GM18499 (cell line): ENCODE measurements at regions not wholly inside any gene's neighbourhood (a gene's known extent, or its start where the extent isn't known, plus 50 kb on each side); places are given as distances from the start of the nearest gene placed in this dataset.
"Not testable (repeated sequence)": the region's sequence is repeated elsewhere in the genome, so short reads cannot be mapped to it uniquely, and the experiment has no call there.

Experiments used
- ATAC-seq: cut with Tn5 transposase; IDR thresholded peaks from one replicate; pipeline ENCODE4 v1.9.1; 2021; ENCODE audit warnings: moderate number of reproducible peaks; ENCODE audit not compliant: insufficient read depth, unreplicated experiment

DNA sequence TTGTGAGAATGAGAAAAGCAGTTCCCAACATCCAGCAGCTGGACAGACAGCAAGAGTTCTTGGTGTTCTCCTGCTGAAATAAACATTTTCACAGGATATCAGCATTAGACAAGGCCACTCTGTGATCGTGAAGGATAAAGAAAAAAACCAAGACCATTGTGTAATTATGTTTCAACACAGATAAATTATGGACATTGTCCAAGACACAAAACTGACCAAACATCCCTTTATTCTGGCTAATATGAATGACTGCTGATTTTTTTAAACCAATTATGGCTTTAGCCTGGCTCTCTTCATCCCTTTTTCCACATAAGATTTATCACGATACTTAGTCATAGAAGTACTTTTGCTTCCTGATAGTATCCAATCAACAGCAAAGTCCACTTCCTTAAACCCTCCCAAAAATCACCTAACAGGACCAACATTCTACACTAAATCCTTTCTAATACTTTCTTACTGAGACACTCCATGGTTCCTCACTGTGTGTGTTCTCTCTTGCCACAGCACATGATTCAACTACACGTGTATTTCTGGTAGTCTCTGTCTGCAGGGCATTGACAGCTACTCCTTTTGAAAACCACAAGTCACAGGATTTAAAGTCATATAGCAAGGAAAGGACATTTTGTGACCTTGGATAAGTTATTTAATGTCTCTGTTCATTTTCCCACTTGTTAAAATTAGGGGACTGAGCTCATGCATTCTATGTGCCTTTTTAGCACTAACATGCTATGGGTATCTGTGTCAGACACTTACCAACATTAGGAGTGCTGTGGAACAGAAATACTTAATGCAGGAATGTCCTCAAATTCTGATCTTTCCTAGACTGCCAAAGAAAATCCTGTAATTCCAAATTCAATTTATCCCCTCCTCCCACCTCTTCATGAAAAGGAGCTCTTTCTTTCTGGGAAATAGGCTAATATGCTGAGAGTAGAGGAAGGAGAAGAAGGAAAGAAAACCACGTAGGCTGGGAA lies 137.2 kb upstream of the PGRMC2 start:
- ATAC-seq = no peak

DNA sequence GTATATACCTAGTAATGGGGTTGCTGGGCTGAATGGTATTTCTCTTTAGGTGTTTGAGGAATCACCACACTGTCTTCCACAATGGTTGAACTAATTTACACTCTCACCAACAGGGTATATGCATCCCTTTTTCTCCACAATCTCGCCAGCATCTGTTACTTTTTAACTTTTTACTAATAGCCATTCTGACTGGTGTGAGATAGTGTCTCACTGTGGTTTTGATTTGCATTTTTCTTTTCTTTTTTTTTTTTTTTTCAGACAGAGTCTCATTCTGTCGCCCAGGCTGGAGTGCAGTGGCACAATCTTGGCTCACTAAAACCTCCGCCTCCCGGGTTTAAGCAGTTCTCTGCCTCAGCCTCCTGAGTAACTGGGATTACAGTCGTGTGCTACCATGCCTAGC lies 134.7 kb upstream of the PGRMC2 start:
- not testable (repeated sequence) for ATAC-seq

DNA sequence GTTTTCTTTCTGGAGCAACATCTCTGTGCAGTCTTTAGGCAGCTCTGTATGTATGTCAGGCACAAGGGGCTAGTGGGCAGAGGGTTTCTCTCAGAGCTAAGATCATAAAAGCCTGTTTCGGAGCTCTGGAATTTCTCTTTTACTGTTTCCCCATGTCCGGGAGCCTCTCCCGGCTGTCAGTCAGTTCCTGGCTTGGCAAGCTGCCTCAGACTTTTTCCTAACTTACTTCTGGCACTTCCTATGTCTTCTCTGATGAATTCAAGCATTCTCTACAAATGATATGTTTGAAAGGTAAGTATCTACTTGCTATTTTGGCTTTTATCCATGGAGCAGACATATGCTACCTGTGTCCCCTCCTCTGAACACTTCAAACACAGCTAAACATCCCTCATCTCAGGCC lies 129.3 kb upstream of the PGRMC2 start:
- ATAC-seq = no peak

DNA sequence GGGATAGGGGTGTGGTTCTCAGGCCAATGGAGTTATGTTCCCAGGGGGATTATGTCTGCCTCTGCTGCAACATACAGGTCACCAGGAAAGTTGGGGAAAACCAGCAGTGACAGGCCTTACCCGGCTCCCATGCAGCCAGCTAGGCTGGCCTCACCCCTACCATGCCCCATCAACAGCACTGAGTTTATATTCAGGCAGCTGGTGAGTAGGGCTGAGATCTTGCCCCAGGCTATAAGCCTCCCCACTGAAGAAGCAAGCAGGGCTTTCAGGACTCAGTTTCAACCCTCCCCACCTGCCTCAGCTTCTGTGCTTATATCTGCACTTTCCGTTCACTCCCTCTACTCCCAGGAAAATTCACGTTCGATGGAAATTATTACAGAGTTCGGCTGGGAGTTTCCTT lies 122.4 kb upstream of the PGRMC2 start:
- ATAC-seq = no peak

DNA sequence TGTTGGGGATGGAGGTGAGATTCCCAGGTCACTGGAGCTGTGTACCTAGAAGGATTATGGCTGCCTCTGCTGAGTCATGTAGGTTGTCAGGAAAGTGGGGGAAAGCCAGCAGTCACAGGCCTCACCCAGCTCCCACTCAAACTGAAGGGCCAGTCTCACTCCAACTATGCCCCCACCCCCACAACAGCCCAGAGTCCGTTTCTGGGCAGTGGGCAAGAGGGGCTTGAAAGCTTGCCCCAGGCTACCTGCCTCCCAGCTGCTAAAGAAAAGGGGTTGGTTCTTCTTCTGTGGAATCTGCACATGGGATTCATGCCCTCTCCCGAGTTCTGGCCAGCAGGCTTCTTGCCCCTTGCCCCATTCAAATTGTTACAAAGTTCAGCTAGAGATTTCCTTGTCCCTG lies 116.0 kb upstream of the PGRMC2 start:
- no peak for ATAC-seq

DNA sequence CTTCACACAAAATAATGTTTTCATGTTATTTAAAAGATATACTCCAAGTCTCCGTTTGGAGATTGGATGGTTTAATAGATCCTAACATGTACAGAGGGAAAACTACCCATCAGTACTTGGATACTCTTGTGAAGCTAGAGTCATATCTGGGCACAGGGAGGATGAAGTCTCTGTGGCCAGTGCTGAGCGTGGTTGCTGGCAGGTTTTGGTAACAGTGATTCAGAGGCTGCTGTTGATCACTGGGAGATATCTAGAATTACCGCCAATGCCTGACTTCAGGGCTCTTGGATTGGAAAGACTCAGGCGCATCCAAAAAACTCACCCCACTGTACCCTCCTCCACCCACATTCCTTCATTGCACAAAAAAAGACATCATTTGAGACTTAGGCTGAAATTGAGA lies 107.2 kb upstream of the PGRMC2 start:
- ATAC-seq = no peak

DNA sequence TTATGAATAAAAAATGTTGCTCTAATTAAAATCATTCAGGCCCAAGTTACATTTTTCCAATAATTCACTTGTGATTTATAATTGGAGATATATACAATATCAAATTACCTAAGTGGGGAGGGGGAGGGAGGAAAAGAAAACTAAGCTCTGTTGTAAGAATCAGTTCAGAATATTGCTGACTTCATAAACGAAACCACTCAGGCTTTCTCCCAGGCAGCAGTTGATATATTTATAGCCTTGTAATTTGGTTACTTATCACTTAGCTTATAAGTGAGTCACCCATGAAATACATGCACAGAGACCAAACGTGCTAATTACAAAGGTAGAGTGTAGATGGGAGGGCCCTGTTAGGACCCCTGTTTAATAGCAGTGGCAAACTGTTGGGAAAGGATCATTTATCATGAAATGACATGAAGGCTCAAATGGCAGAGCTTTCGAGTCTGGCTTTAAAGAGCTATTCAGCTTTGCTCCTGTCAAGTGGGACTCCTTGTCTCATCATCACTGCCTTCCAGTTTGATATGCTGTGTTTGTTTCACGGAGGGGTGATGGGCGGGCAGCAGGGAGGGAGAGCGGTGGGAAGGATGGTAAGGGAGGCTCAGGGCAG lies 105.6 kb upstream of the PGRMC2 start:
- no peak for ATAC-seq

DNA sequence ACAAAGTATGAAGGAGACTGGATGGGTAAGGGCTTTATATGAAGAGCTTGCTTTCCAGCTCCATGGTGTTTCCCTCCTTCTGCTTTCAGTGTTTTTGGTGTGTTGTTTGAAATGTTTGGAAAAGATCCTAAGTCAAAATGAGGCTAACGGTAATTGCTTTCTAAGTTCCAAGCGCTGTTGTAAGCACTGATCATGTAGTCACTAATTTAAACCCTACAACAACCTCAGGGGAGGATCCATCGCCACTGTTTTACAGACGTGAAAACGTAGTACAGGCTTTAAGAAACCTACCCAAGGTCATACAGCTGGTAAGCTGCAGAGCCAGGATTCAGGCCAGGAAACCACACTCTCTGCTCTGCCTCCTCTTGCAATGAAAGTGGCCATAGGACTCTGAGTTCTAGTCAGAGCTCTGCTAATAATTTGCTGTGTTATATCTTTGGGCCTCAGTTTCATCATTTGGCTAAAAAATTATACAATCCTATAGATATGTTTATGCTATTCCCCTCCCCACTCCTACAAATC lies 102.9 kb upstream of the PGRMC2 start:
- ATAC-seq = no peak

DNA sequence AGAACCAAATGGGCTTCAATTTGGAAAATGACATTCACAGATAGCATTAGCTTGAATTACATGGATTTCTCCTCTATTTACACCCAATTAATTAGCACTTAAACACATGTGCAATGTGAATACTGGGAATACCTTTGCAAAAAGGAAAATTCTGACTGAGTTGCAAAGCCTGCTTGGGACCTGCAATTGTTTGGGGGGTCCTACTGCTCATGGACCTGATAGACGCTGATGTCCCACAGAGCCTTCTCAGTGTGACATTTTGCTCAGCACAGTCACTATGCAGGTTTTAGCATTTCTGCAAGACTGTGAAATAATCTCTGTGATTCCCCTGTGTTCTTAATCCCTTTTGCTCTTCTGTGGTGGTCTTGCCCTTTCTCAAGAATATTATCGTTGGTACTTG lies 101.2 kb upstream of the PGRMC2 start:
- no peak for ATAC-seq

DNA sequence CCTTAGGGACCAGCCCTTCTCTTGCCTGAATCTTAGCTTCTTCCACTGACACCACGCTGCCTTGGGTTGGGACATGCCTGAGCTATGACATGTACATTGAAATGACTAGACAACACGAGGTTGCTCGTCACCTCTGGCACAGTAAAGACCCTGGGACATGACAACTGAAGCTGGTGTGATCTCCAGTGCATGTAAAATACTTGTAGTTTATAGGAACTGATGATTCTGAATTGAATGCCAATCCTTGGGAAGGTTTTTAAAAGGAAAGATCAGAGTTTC lies 100.7 kb upstream of the PGRMC2 start:
- ATAC-seq = no peak

DNA sequence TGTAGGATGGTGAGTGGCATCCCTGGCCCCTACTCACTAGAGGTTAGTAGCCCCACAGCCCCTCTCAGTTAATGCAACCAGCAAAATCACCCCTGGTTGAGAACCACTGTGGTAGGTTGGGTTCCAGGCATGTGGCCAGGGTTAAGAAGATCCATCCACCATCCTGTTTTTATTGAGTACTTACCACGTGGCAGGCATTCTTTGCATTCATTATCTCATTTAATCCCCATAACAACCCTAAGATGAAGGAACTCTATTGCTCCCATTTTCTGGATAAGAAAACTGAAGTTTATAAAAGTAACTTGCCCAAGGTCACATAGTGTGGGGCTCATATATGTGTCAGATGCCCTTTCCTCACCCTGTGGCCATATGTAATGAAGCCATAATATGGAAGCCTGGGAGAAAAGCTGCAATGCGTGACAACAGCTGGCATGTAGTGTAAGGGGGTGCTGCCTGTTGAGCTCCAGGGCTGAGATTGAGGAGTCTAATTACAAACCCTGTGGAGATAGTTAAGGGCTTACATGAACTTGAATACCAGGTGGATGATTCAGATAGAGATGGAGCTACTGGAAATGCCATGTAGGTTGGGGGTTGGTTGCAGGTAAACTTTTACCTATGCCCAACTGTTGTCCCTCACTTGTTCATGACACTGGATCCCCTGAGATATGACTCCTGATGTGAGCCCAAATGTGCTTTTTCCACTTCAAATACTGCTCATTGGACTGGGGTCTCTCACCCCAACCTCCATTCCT lies 100.2 kb upstream of the PGRMC2 start:
- ATAC-seq = no peak

DNA sequence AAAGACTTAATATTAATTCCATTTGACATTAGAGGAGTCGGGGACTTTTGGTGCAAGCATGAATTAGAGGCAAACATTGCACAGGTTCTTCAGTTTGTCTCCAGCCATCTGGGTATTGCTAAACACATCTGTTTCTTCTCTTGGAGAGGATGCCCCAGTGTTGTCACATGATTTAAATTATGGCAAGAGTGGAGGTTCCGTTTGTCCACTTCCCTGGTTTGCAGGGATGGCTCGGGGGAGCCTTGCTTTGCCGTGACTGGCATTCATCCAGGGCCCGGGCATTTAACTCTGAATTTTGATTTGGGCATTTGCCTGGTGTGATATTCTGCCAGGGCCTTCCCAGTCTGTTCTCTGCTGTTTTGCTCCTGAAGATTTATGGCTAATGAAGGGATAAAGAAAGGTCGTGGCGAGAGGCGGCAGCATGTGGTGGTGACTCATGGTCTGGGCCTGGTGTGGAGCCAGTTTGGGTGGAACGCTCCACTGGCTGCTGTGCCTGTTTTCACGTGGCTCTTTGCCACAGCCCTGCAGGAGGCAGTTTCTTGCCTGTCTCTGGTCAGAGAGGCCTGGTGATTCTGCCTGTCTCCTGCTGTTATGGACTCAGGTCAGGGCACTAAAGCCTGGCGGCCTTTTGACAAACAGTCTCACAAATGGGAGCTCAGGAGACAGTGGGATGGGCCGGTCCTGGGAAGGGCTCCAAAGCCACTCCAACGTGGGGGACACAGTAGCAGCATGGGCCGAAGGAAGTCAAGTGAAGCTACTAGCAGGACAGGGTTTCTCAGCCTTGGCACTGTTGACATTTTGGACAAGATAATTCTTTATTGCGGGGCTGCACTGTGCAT lies 99.4 kb upstream of the PGRMC2 start:
- no peak for ATAC-seq

DNA sequence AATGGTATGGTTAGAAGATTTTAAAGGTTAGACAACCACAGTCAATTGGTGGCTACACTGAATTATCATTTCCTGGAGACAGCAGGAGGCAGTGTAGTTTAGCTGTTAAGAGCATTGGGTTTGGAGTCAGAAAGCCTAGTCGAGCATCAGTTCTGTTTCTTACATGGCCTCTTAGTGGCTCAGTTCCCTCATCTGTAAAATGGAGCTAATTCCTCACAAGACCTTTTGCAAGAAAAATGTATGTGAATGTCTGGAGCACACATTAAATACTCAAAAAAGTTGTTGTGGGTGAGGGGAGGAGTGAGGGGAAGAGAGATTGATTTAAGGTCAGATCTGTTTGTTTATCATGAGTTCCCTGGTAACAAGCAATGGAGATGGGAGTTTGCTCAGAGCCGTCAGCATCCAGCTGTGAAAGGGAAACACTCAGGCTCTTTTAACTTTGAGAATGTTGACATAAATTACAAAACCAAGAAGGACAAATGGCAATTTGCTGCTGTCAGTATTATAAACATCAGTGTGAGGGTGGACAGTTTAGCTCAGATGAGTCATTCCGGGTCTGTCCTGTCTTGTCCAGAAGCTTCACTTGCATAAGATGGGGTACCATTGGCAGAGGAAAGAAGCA lies 98.2 kb upstream of the PGRMC2 start:
- ATAC-seq = no peak

DNA sequence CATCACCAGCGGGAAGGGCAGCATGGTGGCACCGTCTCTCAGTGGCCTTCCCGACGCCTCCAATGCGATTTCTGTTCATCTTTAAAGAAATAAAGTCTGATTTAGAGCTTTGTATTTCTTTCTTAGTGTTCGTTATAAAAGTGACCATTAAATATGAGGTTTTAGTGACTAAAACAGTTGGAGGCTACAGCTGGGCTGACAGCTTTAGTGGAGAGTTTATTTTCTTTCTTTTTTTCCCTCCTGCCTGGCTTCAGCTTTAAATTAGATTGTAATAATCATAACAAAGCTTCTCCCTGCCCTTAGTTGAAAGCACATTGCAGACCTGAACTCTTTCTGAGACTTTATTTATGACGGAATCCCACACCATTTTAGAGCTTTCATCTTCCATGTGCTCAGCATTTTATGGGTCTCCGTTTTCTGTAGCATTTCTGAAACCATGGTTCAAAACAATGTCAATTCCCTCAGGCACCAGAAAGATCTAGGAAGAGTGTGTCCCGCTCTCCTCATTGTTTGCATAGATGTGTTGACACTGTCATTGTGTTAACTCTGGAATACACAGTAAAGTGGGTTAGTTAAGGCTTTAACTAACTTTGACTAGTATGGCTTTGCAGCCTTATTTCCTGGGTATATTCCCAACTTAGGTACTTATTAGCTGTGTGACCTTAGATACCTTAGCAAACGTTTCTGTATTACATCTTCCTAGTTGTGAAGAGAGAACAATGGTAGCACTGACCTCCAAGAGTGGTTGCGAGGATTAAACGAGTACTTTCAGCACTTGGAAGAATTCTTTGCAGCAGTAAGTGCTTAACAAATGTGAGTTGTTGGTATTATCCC lies 97.4 kb upstream of the PGRMC2 start:
- no peak for ATAC-seq

DNA sequence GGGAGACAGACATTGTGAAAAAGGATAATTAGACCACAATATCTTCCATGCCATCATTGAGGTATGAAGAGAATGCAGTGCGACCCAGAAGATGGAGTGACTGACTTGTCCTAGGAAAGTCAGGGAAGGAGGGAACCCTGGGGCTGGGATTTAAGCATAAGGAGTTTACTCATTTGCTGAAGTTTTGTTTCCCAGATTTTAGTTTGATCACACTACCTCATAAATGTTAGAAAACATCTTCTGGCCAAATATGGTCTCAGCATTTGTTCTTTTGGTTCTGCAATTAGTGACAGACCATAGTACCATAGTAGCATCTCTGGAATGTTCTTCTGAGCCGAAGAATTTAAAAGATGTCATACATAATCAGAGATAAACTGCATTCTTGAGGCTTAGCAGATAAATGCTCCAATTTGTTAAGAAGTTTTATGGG lies 96.5 kb upstream of the PGRMC2 start:
- no peak for ATAC-seq

DNA sequence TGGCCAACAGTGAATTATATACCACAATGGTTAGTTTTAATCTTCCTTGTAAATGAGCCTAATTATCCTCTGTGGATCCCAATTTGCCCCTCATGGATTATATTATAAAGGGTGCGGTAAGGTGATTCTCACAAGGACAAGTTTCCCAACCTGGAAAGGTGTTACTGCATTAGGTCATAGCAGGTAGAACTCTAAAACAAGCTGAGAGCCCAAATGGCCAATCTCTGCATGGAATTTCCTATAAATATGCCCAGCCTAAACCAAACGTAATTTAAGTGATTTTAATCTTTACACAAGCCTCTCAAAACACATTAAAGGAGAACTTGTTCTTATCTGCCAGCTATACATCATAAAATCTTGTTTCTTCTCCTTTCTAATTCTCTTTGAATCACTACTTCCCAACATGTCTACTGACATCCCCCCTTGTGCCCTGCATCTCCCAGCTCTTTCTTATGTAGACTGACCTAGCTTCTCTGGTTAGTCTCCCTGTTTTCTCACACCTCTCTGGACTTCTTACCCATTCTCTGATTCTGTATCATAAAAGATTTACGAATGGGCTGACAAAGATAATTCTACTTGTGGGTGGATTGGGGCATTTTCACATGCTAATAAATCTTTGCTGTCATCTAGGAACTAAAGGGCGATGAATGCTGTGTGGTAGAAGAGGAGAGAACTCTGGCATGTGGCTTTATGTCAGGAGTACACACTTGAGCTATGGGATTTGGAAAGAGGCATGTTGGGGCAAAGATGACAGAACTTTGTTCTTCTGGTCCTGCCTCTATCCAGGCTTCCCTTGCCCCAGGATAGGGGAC lies 94.3 kb upstream of the PGRMC2 start:
- ATAC-seq = no peak

DNA sequence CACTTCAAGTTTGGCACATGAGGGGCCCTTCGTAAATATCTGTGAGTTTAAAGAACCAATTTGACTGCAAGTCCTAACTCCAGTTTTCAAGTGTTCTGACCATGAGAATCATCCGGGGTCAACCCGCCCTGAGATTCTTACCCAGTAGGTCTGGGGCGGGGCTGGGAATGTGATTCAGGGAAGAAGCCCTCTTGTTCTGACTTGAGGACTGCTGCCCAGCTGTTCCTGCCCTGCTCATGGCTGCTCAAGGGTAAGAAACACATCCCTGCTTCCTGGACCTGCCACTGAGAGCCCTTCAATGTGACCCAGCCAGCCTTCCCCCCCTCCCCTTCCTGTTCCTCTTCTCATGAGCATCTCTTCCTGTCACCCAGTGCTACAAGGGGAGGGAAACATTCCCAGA lies 92.7 kb upstream of the PGRMC2 start:
- ATAC-seq = no peak

DNA sequence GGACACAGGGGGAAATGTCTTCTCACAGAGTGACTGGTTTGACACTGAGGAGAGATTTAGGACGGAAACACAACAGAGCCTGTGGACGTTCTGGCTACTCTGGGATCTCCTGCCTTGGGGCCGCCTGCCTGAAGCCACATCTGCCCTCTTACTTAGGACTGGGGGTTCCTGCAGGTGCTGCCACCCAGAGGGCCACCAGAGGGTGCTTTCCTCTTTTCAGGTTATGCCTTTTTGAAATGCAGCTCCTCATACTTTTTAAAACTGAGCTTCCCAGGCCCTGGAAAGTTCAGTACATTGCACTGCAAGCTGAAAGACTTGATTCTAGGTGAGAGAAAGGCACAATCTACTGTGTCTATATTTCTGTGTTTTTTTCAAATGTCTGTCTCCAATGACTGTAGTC lies 92.2 kb upstream of the PGRMC2 start:
- ATAC-seq = no peak
